ENCODE measurements at regions not wholly inside any gene's neighbourhood (a gene's known extent, or its start where the extent isn't known, plus 50 kb on each side); places are given as distances from the start of the nearest gene placed in this dataset.

DNA sequence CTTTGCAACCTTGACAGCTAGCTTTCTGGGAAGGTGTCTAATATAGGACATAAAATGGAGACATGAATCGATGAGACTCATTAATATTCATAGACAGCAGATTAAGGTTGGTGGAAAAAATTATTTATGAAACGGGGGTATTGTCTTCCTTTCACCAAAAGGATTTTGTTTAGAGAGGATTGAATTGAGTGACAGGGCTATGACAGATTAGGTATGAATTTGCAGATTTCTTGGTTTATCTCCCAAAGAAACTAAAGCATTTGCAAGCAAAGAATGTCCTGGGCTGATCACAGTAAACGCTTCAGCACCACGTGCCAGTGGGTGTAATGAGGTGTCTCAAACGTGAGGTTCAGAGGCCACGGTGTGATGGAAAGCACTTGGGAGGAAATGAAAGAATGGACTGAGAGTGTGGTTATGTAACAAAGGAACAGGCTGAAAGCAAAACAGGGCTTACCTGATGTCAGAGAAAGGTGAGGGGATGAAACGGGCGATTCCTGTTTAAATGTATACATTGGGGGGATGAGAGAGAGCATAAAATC, 329.2 kb upstream of the NPVF start:
- no peak for DNase-seq (ENCODE audit: low read depth, low spot score)
- ChIA-PET CTCF (no interaction called here), POLR2A (no interaction called here)
- TF ChIP-seq CTCF (IDR thresholded peaks at IDR 0.05; ENCODE audit: insufficient read depth, low read length, missing control alignments): no peak
- H3K4me3 ChIP-seq (ENCODE audit: low read depth, low read length): no peak overlapping the region

- H3K4me3 ChIP-seq (ENCODE audit: low read depth, low read length): no peak overlapping the region
- no peak for DNase-seq (ENCODE audit: low read depth, low spot score)
- TF ChIP-seq CTCF (IDR thresholded peaks at IDR 0.05; ENCODE audit: insufficient read depth, low read length, missing control alignments): no peak
- CTCF ChIA-PET: no interaction called here
- POLR2A ChIA-PET: no interaction called here
These were observed 329.6 kb upstream of the NPVF start for GRCh38 chr7:25557930-25558329.

DNA sequence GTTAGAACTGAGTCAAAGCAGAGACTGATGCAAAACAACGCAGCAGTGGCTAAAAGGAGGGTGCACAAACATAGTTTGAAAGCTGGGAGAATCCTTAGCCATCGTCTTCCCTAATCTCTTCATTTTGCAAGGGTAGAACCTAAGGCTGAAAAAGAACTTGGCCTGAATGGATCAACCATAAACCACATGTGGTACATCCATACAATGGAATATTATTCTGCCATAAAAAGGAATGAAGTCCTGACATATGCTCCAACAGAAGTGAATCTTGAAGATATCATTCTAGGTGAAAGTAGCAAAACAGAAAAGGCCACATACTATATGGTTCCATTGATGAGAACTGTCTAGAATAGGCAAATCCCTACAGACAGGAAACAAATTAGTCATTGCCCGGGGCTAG, 330.3 kb upstream of the NPVF start:
- CTCF ChIA-PET: interaction anchor here (1.3 kb wide), 1 partner anchor 299 kb away, joined by 4 read pairs; no protein-coding TSS in a partner anchor
- TF ChIP-seq CTCF (IDR thresholded peaks at IDR 0.05; ENCODE audit: insufficient read depth, low read length, missing control alignments): no peak

GRCh38 chr7:25559581-25560367, 331.5 kb upstream of the NPVF start:
- ChIA-PET POLR2A (no interaction called here), CTCF (interaction anchor here (0.9 to 16.6 kb wide), 4 partner anchors 168 to 301 kb away, joined by 4 to 192 read pairs (median 84); no protein-coding TSS in a partner anchor)
- no peak for TF ChIP-seq CTCF (IDR thresholded peaks at IDR 0.05; ENCODE audit: insufficient read depth, low read length, missing control alignments)
- no peak for DNase-seq (ENCODE audit: low read depth, low spot score)
- H3K4me3 ChIP-seq (ENCODE audit: low read depth, low read length): no peak overlapping the region

More for the DNA sequence above, 330.3 kb upstream of the NPVF start:
- no peak for DNase-seq (ENCODE audit: low read depth, low spot score)
- H3K4me3 ChIP-seq (ENCODE audit: low read depth, low read length): no peak overlapping the region
- POLR2A ChIA-PET: no interaction called here

DNA sequence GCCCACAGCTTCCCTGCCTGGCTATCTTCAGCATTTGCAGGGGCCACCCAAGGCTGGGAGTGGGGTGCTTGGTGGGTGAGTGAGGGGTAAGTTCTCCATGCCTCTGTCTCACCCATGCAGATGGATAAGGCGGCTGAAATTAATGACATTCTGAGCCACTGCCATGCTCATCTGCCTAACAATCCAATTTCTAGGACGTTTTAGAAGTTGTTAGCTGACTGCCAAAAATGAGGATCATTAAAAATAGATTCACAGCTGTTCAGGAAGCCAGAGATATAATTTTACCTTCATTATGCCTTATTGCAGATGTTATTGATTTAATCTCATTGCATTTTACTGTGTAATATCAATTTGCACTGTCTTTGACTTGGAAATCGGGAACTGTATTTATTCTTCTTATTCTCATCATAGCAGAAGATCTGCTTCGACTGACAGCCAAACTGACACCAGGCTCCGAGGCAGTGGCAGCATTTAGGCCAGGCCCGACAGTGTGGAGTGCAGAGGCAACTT, 334.4 kb upstream of the NPVF start:
- TF ChIP-seq CTCF (IDR thresholded peaks at IDR 0.05; ENCODE audit: insufficient read depth, low read length, missing control alignments): no peak
- no peak for DNase-seq (ENCODE audit: low read depth, low spot score)
- CTCF ChIA-PET: interaction anchor here (0.7 to 16.6 kb wide), 5 partner anchors 166 to 1096 kb away, joined by 3 to 192 read pairs (median 87); no protein-coding TSS in a partner anchor
- POLR2A ChIA-PET: interaction anchor here (0.5 kb wide), 1 partner anchor 294 kb away, joined by 3 read pairs; no protein-coding TSS in a partner anchor
- no peak overlapping the region for H3K4me3 ChIP-seq (ENCODE audit: low read depth, low read length)

GRCh38 chr7:25565002-25565401, 336.7 kb upstream of the NPVF start:
- POLR2A ChIA-PET: no interaction called here

More at GRCh38 chr7:25565002-25565401, 336.7 kb upstream of the NPVF start:
- no peak for TF ChIP-seq CTCF (IDR thresholded peaks at IDR 0.05; ENCODE audit: insufficient read depth, low read length, missing control alignments)
- DNase-seq (ENCODE audit: low read depth, low spot score): no peak
- CTCF ChIA-PET: interaction anchor here (0.7 to 16.6 kb wide), 24 partner anchors 8 to 306 kb away, joined by 3 to 192 read pairs (median 4); no protein-coding TSS in a partner anchor
- H3K4me3 ChIP-seq (ENCODE audit: low read depth, low read length): no peak overlapping the region

Data from AG04449 (cell line).